ENCODE measurements at regions not wholly inside any gene's neighbourhood (a gene's known extent, or its start where the extent isn't known, plus 50 kb on each side); places are given as distances from the start of the nearest gene placed in this dataset.

- no peaks in the 10 kb centered on the region for H3K36me3 ChIP-seq (ENCODE audit: low read depth)
- no peaks in the 10 kb centered on the region for H3K4me1 ChIP-seq (ENCODE audit: insufficient read depth, poor library complexity, severe bottlenecking)
- DNase-seq (ENCODE audit: low spot score) (no peak), ATAC-seq (ENCODE audit: low read depth) (no peak)
- no peaks in the 10 kb centered on the region for H3K9me3 ChIP-seq (ENCODE audit: severe bottlenecking)
- no peak overlapping the region for H3K27ac ChIP-seq (ENCODE audit: poor library complexity, severe bottlenecking)
- H3K27me3 ChIP-seq (ENCODE audit: insufficient read depth, poor library complexity, severe bottlenecking), result peaks cover 21% of the 10 kb centered on the region
- H3K4me3 ChIP-seq (ENCODE audit: severe bottlenecking), result no peak overlapping the region
- TF ChIP-seq CTCF (IDR thresholded peaks at IDR 0.05; ENCODE audit: poor library complexity, severe bottlenecking), result no peak
Observed at GRCh38 chr14:45400950-45401640, 148.1 kb upstream of the MIS18BP1 start.

DNA sequence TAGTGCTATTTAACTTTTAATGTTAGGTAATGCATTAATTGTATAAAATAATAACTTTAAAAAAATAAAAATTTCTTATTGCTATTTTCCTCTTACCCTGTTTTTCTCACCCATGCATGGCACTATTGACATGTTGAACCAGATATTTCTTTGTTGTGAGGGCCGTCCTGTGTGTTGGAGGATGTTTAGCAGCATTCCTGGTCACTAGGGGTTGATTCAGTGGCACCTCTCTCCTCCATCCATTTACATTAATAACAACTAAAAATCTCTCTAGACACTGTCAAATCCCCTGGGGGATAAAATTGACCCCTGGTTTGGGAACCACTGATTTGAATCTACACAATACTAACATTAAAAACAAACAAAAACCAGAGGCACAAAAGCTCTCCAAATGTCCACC lies 147.5 kb upstream of the MIS18BP1 start:
- H3K27ac ChIP-seq (ENCODE audit: poor library complexity, severe bottlenecking), result no peak overlapping the region
- H3K27me3 ChIP-seq (ENCODE audit: insufficient read depth, poor library complexity, severe bottlenecking), result peaks cover 21% of the 10 kb centered on the region
- H3K4me3 ChIP-seq (ENCODE audit: severe bottlenecking), result no peak overlapping the region
- no peaks in the 10 kb centered on the region for H3K36me3 ChIP-seq (ENCODE audit: low read depth)
- DNase-seq (ENCODE audit: low spot score) (no peak), ATAC-seq (ENCODE audit: low read depth) (no peak)
- H3K9me3 ChIP-seq (ENCODE audit: severe bottlenecking), result no peaks in the 10 kb centered on the region
- H3K4me1 ChIP-seq (ENCODE audit: insufficient read depth, poor library complexity, severe bottlenecking), result no peaks in the 10 kb centered on the region
- TF ChIP-seq CTCF (IDR thresholded peaks at IDR 0.05; ENCODE audit: poor library complexity, severe bottlenecking), result no peak

- ATAC-seq (ENCODE audit: low read depth) (no peak), DNase-seq (ENCODE audit: low spot score) (no peak)
- H3K4me1 ChIP-seq (ENCODE audit: insufficient read depth, poor library complexity, severe bottlenecking), result no peaks in the 10 kb centered on the region
Observed at GRCh38 chr14:45381091-45381490, 128.1 kb upstream of the MIS18BP1 start.

DNA sequence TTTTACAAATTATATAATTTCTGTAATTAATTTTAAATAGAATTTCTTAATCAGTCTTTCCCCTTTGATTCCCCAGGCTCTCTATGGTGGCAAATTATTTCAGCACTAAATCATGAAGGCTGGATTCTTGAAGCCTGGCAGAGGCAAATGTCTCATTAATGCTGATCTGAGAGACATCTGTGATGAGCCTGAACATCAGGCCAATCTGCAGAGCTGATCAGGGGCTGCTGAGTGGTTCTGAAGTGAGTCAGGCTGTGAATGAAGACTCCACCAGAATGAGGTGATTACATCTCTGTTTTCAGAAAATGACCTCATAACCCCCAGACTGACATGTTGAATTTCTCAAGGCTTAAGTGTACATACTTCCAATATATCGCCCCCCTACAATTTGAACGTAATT lies 124.2 kb upstream of the MIS18BP1 start:
- H3K36me3 ChIP-seq (ENCODE audit: low read depth), result no peaks in the 10 kb centered on the region
- H3K4me3 ChIP-seq (ENCODE audit: severe bottlenecking), result no peak overlapping the region
- no peak overlapping the region for H3K27ac ChIP-seq (ENCODE audit: poor library complexity, severe bottlenecking)
- TF ChIP-seq CTCF (IDR thresholded peaks at IDR 0.05; ENCODE audit: poor library complexity, severe bottlenecking), result no peak
- ATAC-seq (ENCODE audit: low read depth) (no peak), DNase-seq (ENCODE audit: low spot score) (no peak)
- peaks cover 29% of the 10 kb centered on the region for H3K27me3 ChIP-seq (ENCODE audit: insufficient read depth, poor library complexity, severe bottlenecking)
- no peaks in the 10 kb centered on the region for H3K9me3 ChIP-seq (ENCODE audit: severe bottlenecking)
- H3K4me1 ChIP-seq (ENCODE audit: insufficient read depth, poor library complexity, severe bottlenecking), result no peaks in the 10 kb centered on the region

More at GRCh38 chr14:45381091-45381490, 128.1 kb upstream of the MIS18BP1 start:
- Histone ChIP-seq H3K27me3 (ENCODE audit: insufficient read depth, poor library complexity, severe bottlenecking) (peaks cover 20% of the 10 kb centered on the region), H3K4me3 (ENCODE audit: severe bottlenecking) (no peak overlapping the region), H3K36me3 (ENCODE audit: low read depth) (no peaks in the 10 kb centered on the region), H3K9me3 (ENCODE audit: severe bottlenecking) (no peaks in the 10 kb centered on the region), H3K27ac (ENCODE audit: poor library complexity, severe bottlenecking) (no peak overlapping the region)
- no peak for TF ChIP-seq CTCF (IDR thresholded peaks at IDR 0.05; ENCODE audit: poor library complexity, severe bottlenecking)

- Histone ChIP-seq H3K4me3 (ENCODE audit: severe bottlenecking) (no peak overlapping the region), H3K9me3 (ENCODE audit: severe bottlenecking) (no peaks in the 10 kb centered on the region), H3K4me1 (ENCODE audit: insufficient read depth, poor library complexity, severe bottlenecking) (no peaks in the 10 kb centered on the region), H3K27ac (ENCODE audit: poor library complexity, severe bottlenecking) (no peak overlapping the region), H3K27me3 (ENCODE audit: insufficient read depth, poor library complexity, severe bottlenecking) (peaks cover 20% of the 10 kb centered on the region), H3K36me3 (ENCODE audit: low read depth) (no peaks in the 10 kb centered on the region)
- ATAC-seq (ENCODE audit: low read depth), result no peak
- no peak for DNase-seq (ENCODE audit: low spot score)
- TF ChIP-seq CTCF (IDR thresholded peaks at IDR 0.05; ENCODE audit: poor library complexity, severe bottlenecking), result no peak
Observed at GRCh38 chr14:45373877-45374276, 120.9 kb upstream of the MIS18BP1 start.
